Trophoblast cell (in vitro differentiated cells and primary cell): ENCODE measurements at regions not wholly inside any gene's neighbourhood (a gene's known extent, or its start where the extent isn't known, plus 50 kb on each side); places are given as distances from the start of the nearest gene placed in this dataset.
A peak's percentile ranks its signal among the peaks of the same experiment; 100 is the strongest.

Source experiments
- DNase-seq, 2 donors: peaks; one replicate each; pipeline ENCODE4 v3.0.0-alpha.2; 2016
- H2AFZ ChIP-seq: 2 replicates; pipeline ENCODE4 v1.6.1; 2013; ENCODE audit warnings: low read length, moderate library complexity, mild to moderate bottlenecking; ENCODE audit not compliant: insufficient read depth, poor library complexity
- H2AK5ac ChIP-seq: 2 replicates; pipeline ENCODE4 v1.6.1; 2013; ENCODE audit warnings: mild to moderate bottlenecking, low read length
- H2BK120ac ChIP-seq: 2 replicates; pipeline ENCODE4 v1.6.1; 2013; ENCODE audit warnings: low read length, mild to moderate bottlenecking, moderate library complexity; ENCODE audit not compliant: insufficient read depth, poor library complexity
- H2BK12ac ChIP-seq: 2 replicates; pipeline ENCODE4 v1.6.1; 2013; ENCODE audit warnings: mild to moderate bottlenecking, low read length, moderate library complexity
- H2BK5ac ChIP-seq: 2 replicates; pipeline ENCODE4 v1.6.1; 2013; ENCODE audit warnings: low read length, low read depth, moderate library complexity, mild to moderate bottlenecking; ENCODE audit not compliant: poor library complexity
- H3K14ac ChIP-seq: 2 replicates; pipeline ENCODE4 v1.6.1; 2013; ENCODE audit warnings: mild to moderate bottlenecking, low read length
- H3K18ac ChIP-seq: 2 replicates; pipeline ENCODE4 v1.6.1; 2013; ENCODE audit warnings: mild to moderate bottlenecking, low read length
- H3K23ac ChIP-seq: 2 replicates; pipeline ENCODE4 v1.6.1; 2013; ENCODE audit warnings: low read length
- H3K27ac ChIP-seq: 2 replicates; pipeline ENCODE4 v1.5.1; 2013; ENCODE audit warnings: low read depth, mild to moderate bottlenecking, inconsistent platforms, low read length, moderate library complexity
- H3K27me3 ChIP-seq: 2 replicates; pipeline ENCODE4 v1.6.1; 2013; ENCODE audit warnings: inconsistent platforms, mild to moderate bottlenecking, low read length, moderate library complexity; ENCODE audit not compliant: insufficient read depth
- H3K36me3 ChIP-seq, 2 experiments: 1 replicate in 1 of 2; 2 replicates in 1 of 2; pipeline ENCODE4 v1.6.1; 2013; ENCODE audit warnings: low read length in 2 of 2, mild to moderate bottlenecking in 2 of 2, moderate library complexity in 1 of 2; ENCODE audit not compliant: insufficient read depth in 2 of 2, control insufficient read depth in 1 of 2
- H3K4ac ChIP-seq: 2 replicates; pipeline ENCODE4 v1.6.1; 2013; ENCODE audit warnings: low read depth, mild to moderate bottlenecking, low read length, moderate library complexity
- H3K4me1 ChIP-seq, 2 experiments: 1 replicate in 1 of 2; 2 replicates in 1 of 2; pipeline ENCODE4 v1.6.1; 2013; ENCODE audit warnings: low read length in 2 of 2, mild to moderate bottlenecking in 2 of 2, moderate library complexity in 1 of 2; ENCODE audit not compliant: insufficient read depth in 2 of 2, control insufficient read depth in 1 of 2
- H3K4me2 ChIP-seq: 2 replicates; pipeline ENCODE4 v1.6.1; 2013; ENCODE audit warnings: inconsistent platforms, mild to moderate bottlenecking, low read length, moderate library complexity
- H3K4me3 ChIP-seq: 2 replicates; pipeline ENCODE4 v1.5.1; 2013; ENCODE audit warnings: mild to moderate bottlenecking, low read depth, low read length, inconsistent platforms
- H3K79me1 ChIP-seq: one replicate; pipeline ENCODE4 v1.6.1; 2013; ENCODE audit warnings: low read length
- H3K79me2 ChIP-seq: 2 replicates; pipeline ENCODE4 v1.6.1; 2013; ENCODE audit warnings: low read length, mild to moderate bottlenecking; ENCODE audit not compliant: control insufficient read depth, insufficient read depth, poor library complexity
- H3K9ac ChIP-seq: 2 replicates; pipeline ENCODE4 v1.6.1; 2013; ENCODE audit warnings: mild to moderate bottlenecking, low read length
- H3K9me3 ChIP-seq: 2 replicates; pipeline ENCODE4 v1.6.1; 2013; ENCODE audit warnings: low read depth, mild to moderate bottlenecking, control low read depth, inconsistent platforms, low read length; ENCODE audit not compliant: insufficient read depth
- H4K12ac ChIP-seq: 2 replicates; pipeline ENCODE4 v1.6.1; 2013; ENCODE audit warnings: low read depth, mild to moderate bottlenecking, low read length, moderate library complexity
- H4K8ac ChIP-seq: 2 replicates; pipeline ENCODE4 v1.6.1; 2013; ENCODE audit warnings: low read depth, mild to moderate bottlenecking, low read length, moderate library complexity
- H4K91ac ChIP-seq: one replicate; pipeline ENCODE4 v1.6.1; 2013; ENCODE audit warnings: low read depth, mild to moderate bottlenecking, low read length, moderate library complexity
- WGBS: extraction: QIAGEN DNeasy Blood & Tissue Kit; methylation state at CpG from one replicate; pipeline ENCODE4 v1.1.7; 2013; ENCODE audit warnings: missing lambda C conversion rate; ENCODE audit not compliant: insufficient read length, insufficient coverage; ENCODE audit errors: extremely low coverage; 5-methylcytosine and 5-hydroxymethylcytosine counted together

DNA sequence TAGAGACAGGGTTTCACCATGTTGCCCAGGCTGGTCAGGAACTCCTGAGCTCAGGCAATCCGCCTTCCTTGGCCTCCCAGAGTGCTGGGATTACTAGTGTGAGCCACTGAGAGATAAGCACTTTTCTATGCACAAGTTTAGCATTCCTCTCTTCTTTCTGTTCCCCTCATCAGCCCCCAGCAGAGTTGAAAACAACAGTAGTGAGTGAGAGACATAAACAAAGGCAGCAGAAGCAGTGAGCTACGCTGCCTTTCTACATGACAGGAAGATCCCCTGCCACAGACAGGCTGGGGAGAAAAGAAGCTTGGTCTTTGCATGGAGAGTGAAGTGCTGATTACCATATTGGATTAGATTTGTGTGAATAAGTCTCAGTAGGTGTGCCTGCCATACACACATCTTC lies 392.0 kb upstream of the KIRREL3 start:
- Histone ChIP-seq H2BK12ac (no peak overlapping the region), H2BK5ac (no peak overlapping the region), H3K36me3 (no peaks in the 10 kb centered on the region), H3K79me1 (no peaks in the 10 kb centered on the region), H3K79me2 (no peaks in the 10 kb centered on the region), H4K8ac (no peak overlapping the region), H2AFZ (no peak overlapping the region), H3K14ac (no peak overlapping the region), H3K9me3 (peaks cover 3% of the 10 kb centered on the region), H4K12ac (no peak overlapping the region), H3K4me1 (no peaks in the 10 kb centered on the region), H3K4ac (no peak overlapping the region), H4K91ac (no peak overlapping the region), H3K4me3 (no peak overlapping the region), H3K18ac (no peak overlapping the region), H2AK5ac (no peak overlapping the region), H3K27me3 (no peaks in the 10 kb centered on the region), H3K9ac (no peak overlapping the region), H3K23ac (no peak overlapping the region), H2BK120ac (no peak overlapping the region), H3K27ac (no peak overlapping the region), H3K4me2 (no peak overlapping the region)
- no peak for DNase-seq
- no CpG with 5 or more reads among the region's 2 CpGs for WGBS

GRCh38 chr11:127390465-127390864 lies 389.9 kb upstream of the KIRREL3 start:
- no peaks in the 10 kb centered on the region for H3K79me2 ChIP-seq
- no peak overlapping the region for H3K27ac ChIP-seq
- no peaks in the 10 kb centered on the region for H3K36me3 ChIP-seq
- no peak overlapping the region for H2AFZ ChIP-seq
- H3K79me1 ChIP-seq, result no peaks in the 10 kb centered on the region
- H3K9me3 ChIP-seq, result no peaks in the 10 kb centered on the region
- H3K23ac ChIP-seq, result no peak overlapping the region
- no peak for DNase-seq
- no peak overlapping the region for H4K12ac ChIP-seq
- H3K4ac ChIP-seq, result no peak overlapping the region
- no peak overlapping the region for H4K8ac ChIP-seq
- H2BK5ac ChIP-seq, result no peak overlapping the region
- H3K14ac ChIP-seq, result no peak overlapping the region
- no peaks in the 10 kb centered on the region for H3K4me1 ChIP-seq
- no peak overlapping the region for H3K9ac ChIP-seq
- H3K27me3 ChIP-seq, result no peaks in the 10 kb centered on the region
- no CpG with 5 or more reads among the region's 4 CpGs for WGBS
- H3K4me3 ChIP-seq, result no peak overlapping the region
- H3K4me2 ChIP-seq, result no peak overlapping the region
- H3K18ac ChIP-seq, result no peak overlapping the region
- H2AK5ac ChIP-seq, result no peak overlapping the region
- H2BK12ac ChIP-seq, result no peak overlapping the region
- H4K91ac ChIP-seq, result no peak overlapping the region
- H2BK120ac ChIP-seq, result no peak overlapping the region

DNA sequence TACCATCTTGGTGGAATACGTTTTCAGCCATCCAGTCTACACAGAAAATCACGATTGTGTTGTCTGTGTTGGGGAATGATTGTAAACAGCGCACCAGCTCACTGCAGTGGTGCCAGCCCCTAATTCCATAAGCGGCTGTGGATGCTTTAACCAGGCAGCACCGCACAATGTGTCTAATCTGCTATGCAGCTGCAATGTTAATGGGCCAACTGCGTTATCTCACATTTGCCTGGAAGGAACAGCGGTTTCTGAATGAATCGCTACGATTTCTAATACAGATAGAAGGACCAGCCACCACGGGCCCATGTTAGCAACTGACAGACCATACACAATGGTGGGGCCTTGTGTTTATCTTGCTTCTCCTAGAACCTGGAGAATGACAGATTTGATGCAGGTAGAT lies 384.5 kb upstream of the KIRREL3 start:
- Histone ChIP-seq H2AK5ac (no peak overlapping the region), H3K79me2 (no peaks in the 10 kb centered on the region), H2AFZ (no peak overlapping the region), H3K4me1 (no peaks in the 10 kb centered on the region), H3K23ac (no peak overlapping the region), H3K79me1 (no peaks in the 10 kb centered on the region), H3K4ac (no peak overlapping the region), H4K8ac (no peak overlapping the region), H3K9me3 (no peaks in the 10 kb centered on the region), H3K36me3 (no peaks in the 10 kb centered on the region), H3K18ac (no peak overlapping the region), H2BK5ac (no peak overlapping the region), H3K27ac (no peak overlapping the region), H4K12ac (no peak overlapping the region), H2BK12ac (no peak overlapping the region), H3K14ac (no peak overlapping the region), H3K4me2 (no peak overlapping the region), H4K91ac (no peak overlapping the region), H2BK120ac (no peak overlapping the region), H3K27me3 (no peaks in the 10 kb centered on the region), H3K4me3 (no peak overlapping the region), H3K9ac (peak overlapping the region; percentile 10)
- no peak for DNase-seq
- WGBS, result no CpG with 5 or more reads among the region's 10 CpGs

DNA sequence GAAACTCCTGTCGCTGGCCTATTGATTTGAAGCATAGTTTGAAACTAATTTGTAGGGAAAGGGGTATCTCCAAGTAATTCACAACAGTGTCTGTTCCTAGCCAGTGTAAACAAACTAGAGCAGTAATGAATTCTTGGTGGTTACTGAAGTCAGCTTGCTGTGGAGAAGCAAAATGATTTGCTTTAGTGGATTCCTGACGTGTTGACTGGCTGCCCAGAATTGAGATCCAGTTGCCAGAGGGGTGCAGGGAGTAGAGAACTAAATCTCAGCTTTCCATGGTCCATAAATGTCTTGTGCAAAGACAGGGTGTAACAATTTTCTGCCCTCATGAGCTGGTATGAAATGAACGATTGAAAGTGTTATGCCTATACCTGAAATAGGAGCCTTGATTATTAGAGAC lies 382.5 kb upstream of the KIRREL3 start:
- Histone ChIP-seq H3K4me1 (no peaks in the 10 kb centered on the region), H3K18ac (no peak overlapping the region), H2BK120ac (no peak overlapping the region), H3K9me3 (no peaks in the 10 kb centered on the region), H3K14ac (no peak overlapping the region), H2AFZ (no peak overlapping the region), H3K27ac (no peak overlapping the region), H4K8ac (no peak overlapping the region), H2AK5ac (no peak overlapping the region), H3K79me1 (no peaks in the 10 kb centered on the region), H3K4me2 (no peak overlapping the region), H4K91ac (no peak overlapping the region), H3K23ac (no peak overlapping the region), H3K9ac (no peak overlapping the region), H4K12ac (no peak overlapping the region), H3K27me3 (no peaks in the 10 kb centered on the region), H3K4ac (no peak overlapping the region), H2BK5ac (no peak overlapping the region), H3K36me3 (no peaks in the 10 kb centered on the region), H2BK12ac (no peak overlapping the region), H3K79me2 (no peaks in the 10 kb centered on the region), H3K4me3 (no peak overlapping the region)
- WGBS, result no CpG with 5 or more reads among the region's 3 CpGs
- no peak for DNase-seq
